ENCODE measurements at regions not wholly inside any gene's neighbourhood (a gene's known extent, or its start where the extent isn't known, plus 50 kb on each side); places are given as distances from the start of the nearest gene placed in this dataset.
"Not testable (repeated sequence)": the region's sequence is repeated elsewhere in the genome, so short reads cannot be mapped to it uniquely, and the experiment has no call there.

- TF ChIP-seq CTCF (IDR thresholded peaks at IDR 0.05; ENCODE audit: unreplicated experiment) = no peak
- Mint-ChIP-seq H3K4me3 (no peak overlapping the region), H3K27me3 (ENCODE audit: low read depth) (no peaks in the 10 kb centered on the region), H3K27ac (peak overlapping the region; percentile 53), H3K9me3 (peaks cover 8% of the 10 kb centered on the region), H3K4me1 (peaks cover 20% of the 10 kb centered on the region), H3K36me3 (no peaks in the 10 kb centered on the region)
- no peak for DNase-seq (ENCODE audit: low spot score in 2 of 2, unreplicated experiment in 2 of 2)
Measured at GRCh38 chr10:29780096-29780495, 145.3 kb upstream of the SVIL start.

GRCh38 chr10:29776246-29776645, 141.5 kb upstream of the SVIL start:
- Mint-ChIP-seq H3K4me3 (no peak overlapping the region), H3K9me3 (peaks cover 22% of the 10 kb centered on the region), H3K4me1 (peaks cover 18% of the 10 kb centered on the region), H3K27ac (no peak overlapping the region), H3K36me3 (no peaks in the 10 kb centered on the region), H3K27me3 (ENCODE audit: low read depth) (no peaks in the 10 kb centered on the region)
- DNase-seq (ENCODE audit: low spot score in 2 of 2, unreplicated experiment in 2 of 2) = no peak
- TF ChIP-seq CTCF (IDR thresholded peaks at IDR 0.05; ENCODE audit: unreplicated experiment) = no peak

GRCh38 chr10:29774475-29774874, 139.7 kb upstream of the SVIL start:
- H3K36me3 Mint-ChIP-seq = no peaks in the 10 kb centered on the region
- no peaks in the 10 kb centered on the region for H3K27me3 Mint-ChIP-seq (ENCODE audit: low read depth)
- peaks cover 7% of the 10 kb centered on the region for H3K4me1 Mint-ChIP-seq
- H3K27ac Mint-ChIP-seq = no peak overlapping the region
- H3K9me3 Mint-ChIP-seq = peaks cover 22% of the 10 kb centered on the region
- no peak for DNase-seq (ENCODE audit: low spot score in 2 of 2, unreplicated experiment in 2 of 2)
- no peak for TF ChIP-seq CTCF (IDR thresholded peaks at IDR 0.05; ENCODE audit: unreplicated experiment)
- no peak overlapping the region for H3K4me3 Mint-ChIP-seq

GRCh38 chr10:29773675-29774091, 138.9 kb upstream of the SVIL start:
- Mint-ChIP-seq H3K4me3 (no peak overlapping the region), H3K27me3 (ENCODE audit: low read depth) (no peaks in the 10 kb centered on the region), H3K9me3 (peaks cover 18% of the 10 kb centered on the region), H3K27ac (no peak overlapping the region), H3K36me3 (no peaks in the 10 kb centered on the region), H3K4me1 (peaks cover 3% of the 10 kb centered on the region)
- DNase-seq (ENCODE audit: low spot score in 2 of 2, unreplicated experiment in 2 of 2) = no peak
- no peak for TF ChIP-seq CTCF (IDR thresholded peaks at IDR 0.05; ENCODE audit: unreplicated experiment)

- TF ChIP-seq CTCF (IDR thresholded peaks at IDR 0.05; ENCODE audit: unreplicated experiment) = no peak
- H3K9me3 Mint-ChIP-seq = peaks cover 13% of the 10 kb centered on the region
- no peak for DNase-seq (ENCODE audit: low spot score in 2 of 2, unreplicated experiment in 2 of 2)
- H3K4me1 Mint-ChIP-seq = peaks cover 4% of the 10 kb centered on the region
- H3K27ac Mint-ChIP-seq = no peak overlapping the region
- no peaks in the 10 kb centered on the region for H3K27me3 Mint-ChIP-seq (ENCODE audit: low read depth)
- no peaks in the 10 kb centered on the region for H3K36me3 Mint-ChIP-seq
- H3K4me3 Mint-ChIP-seq = no peak overlapping the region
Measured at GRCh38 chr10:29772403-29772802, 137.6 kb upstream of the SVIL start.

- Mint-ChIP-seq H3K4me1 (peaks cover 14% of the 10 kb centered on the region), H3K27ac (no peak overlapping the region), H3K4me3 (no peak overlapping the region), H3K27me3 (ENCODE audit: low read depth) (no peaks in the 10 kb centered on the region), H3K9me3 (peaks cover 13% of the 10 kb centered on the region), H3K36me3 (no peaks in the 10 kb centered on the region)
- DNase-seq (ENCODE audit: low spot score in 2 of 2, unreplicated experiment in 2 of 2) = no peak
- no peak for TF ChIP-seq CTCF (IDR thresholded peaks at IDR 0.05; ENCODE audit: unreplicated experiment)
Measured at GRCh38 chr10:29771376-29771775, 136.6 kb upstream of the SVIL start.

- peaks cover 13% of the 10 kb centered on the region for H3K9me3 Mint-ChIP-seq
- not testable (repeated sequence) for H3K27me3 Mint-ChIP-seq (ENCODE audit: low read depth); H3K36me3 Mint-ChIP-seq; DNase-seq (ENCODE audit: low spot score in 2 of 2, unreplicated experiment in 2 of 2); H3K4me3 Mint-ChIP-seq; H3K27ac Mint-ChIP-seq
- peaks cover 15% of the 10 kb centered on the region for H3K4me1 Mint-ChIP-seq
Measured at GRCh38 chr10:29769277-29769676, 134.5 kb upstream of the SVIL start.

Measured in mesothelial cell of epicardium (in vitro differentiated cells).